Endothelial cell (in vitro differentiated cells): ENCODE measurements at regions not wholly inside any gene's neighbourhood (a gene's known extent, or its start where the extent isn't known, plus 50 kb on each side); places are given as distances from the start of the nearest gene placed in this dataset.

Experiments used
- DNase-seq: peaks from one replicate; pipeline ENCODE4 v3.0.0; 2021; ENCODE audit warnings: low spot score
- H3K27ac Mint-ChIP-seq: one replicate; pipeline ENCODE4 v1.8.0; 2021; ENCODE audit warnings: mixed read lengths, inconsistent platforms; ENCODE audit not compliant: unreplicated experiment
- H3K27me3 Mint-ChIP-seq: one replicate; pipeline ENCODE4 v1.8.0; 2021; ENCODE audit warnings: mild to moderate bottlenecking, moderate library complexity, mixed read lengths, inconsistent platforms; ENCODE audit not compliant: unreplicated experiment
- H3K36me3 Mint-ChIP-seq: one replicate; pipeline ENCODE4 v1.8.0; 2021; ENCODE audit warnings: mild to moderate bottlenecking, low read depth, mixed read lengths, inconsistent platforms; ENCODE audit not compliant: unreplicated experiment
- H3K4me1 Mint-ChIP-seq: one replicate; pipeline ENCODE4 v1.8.0; 2021; ENCODE audit warnings: mild to moderate bottlenecking, mixed read lengths, inconsistent platforms; ENCODE audit not compliant: unreplicated experiment
- H3K4me3 Mint-ChIP-seq: one replicate; pipeline ENCODE4 v1.8.0; 2021; ENCODE audit warnings: mild to moderate bottlenecking, mixed read lengths, inconsistent platforms; ENCODE audit not compliant: unreplicated experiment
- H3K9me3 Mint-ChIP-seq: one replicate; pipeline ENCODE4 v1.8.0; 2021; ENCODE audit warnings: mixed read lengths, inconsistent platforms; ENCODE audit not compliant: unreplicated experiment
- CTCF ChIP-seq: fragments of 200-600 bp; sonication (generic); IDR thresholded peaks from one replicate; pipeline ENCODE4 v1.5.0; 2021; ENCODE audit warnings: antibody characterized with exemption; ENCODE audit not compliant: unreplicated experiment

- no peak for TF ChIP-seq CTCF
- Mint-ChIP-seq H3K4me1 (no peaks in the 10 kb centered on the region), H3K36me3 (no peaks in the 10 kb centered on the region), H3K4me3 (no peak overlapping the region), H3K27me3 (no peaks in the 10 kb centered on the region), H3K9me3 (no peaks in the 10 kb centered on the region), H3K27ac (no peak overlapping the region)
- no peak for DNase-seq
These were observed 133.9 kb upstream of the GHITM start for GRCh38 chr10:84005403-84005802.

GRCh38 chr10:84007482-84007881 is 131.8 kb upstream of the GHITM start:
- no peak for DNase-seq
- Mint-ChIP-seq H3K36me3 (no peaks in the 10 kb centered on the region), H3K4me1 (peaks cover 7% of the 10 kb centered on the region), H3K9me3 (no peaks in the 10 kb centered on the region), H3K27ac (no peak overlapping the region), H3K27me3 (no peaks in the 10 kb centered on the region), H3K4me3 (no peak overlapping the region)
- no peak for TF ChIP-seq CTCF

GRCh38 chr10:84008878-84009277 is 130.4 kb upstream of the GHITM start:
- peaks cover 18% of the 10 kb centered on the region for H3K4me1 Mint-ChIP-seq
- no peaks in the 10 kb centered on the region for H3K36me3 Mint-ChIP-seq
- H3K27me3 Mint-ChIP-seq = no peaks in the 10 kb centered on the region
- peak; percentile 88 for TF ChIP-seq CTCF
- peak; percentile 45 for DNase-seq
- H3K9me3 Mint-ChIP-seq = no peaks in the 10 kb centered on the region
- H3K27ac Mint-ChIP-seq = no peak overlapping the region
- no peak overlapping the region for H3K4me3 Mint-ChIP-seq

- no peak for DNase-seq
- H3K4me1 Mint-ChIP-seq = peaks cover 20% of the 10 kb centered on the region
- H3K27ac Mint-ChIP-seq = no peak overlapping the region
- H3K27me3 Mint-ChIP-seq = no peaks in the 10 kb centered on the region
- H3K4me3 Mint-ChIP-seq = no peak overlapping the region
- TF ChIP-seq CTCF = no peak
- H3K9me3 Mint-ChIP-seq = no peaks in the 10 kb centered on the region
- H3K36me3 Mint-ChIP-seq = no peaks in the 10 kb centered on the region
These were observed 126.9 kb upstream of the GHITM start for GRCh38 chr10:84012431-84012830.

GRCh38 chr10:84012831-84013458 is 126.4 kb upstream of the GHITM start:
- Mint-ChIP-seq H3K9me3 (no peaks in the 10 kb centered on the region), H3K36me3 (no peaks in the 10 kb centered on the region), H3K27ac (no peak overlapping the region), H3K4me3 (no peak overlapping the region), H3K27me3 (no peaks in the 10 kb centered on the region), H3K4me1 (peaks cover 20% of the 10 kb centered on the region)
- TF ChIP-seq CTCF = no peak
- DNase-seq = no peak
